ENCODE measurements at regions not wholly inside any gene's neighbourhood (a gene's known extent, or its start where the extent isn't known, plus 50 kb on each side); places are given as distances from the start of the nearest gene placed in this dataset.

DNA sequence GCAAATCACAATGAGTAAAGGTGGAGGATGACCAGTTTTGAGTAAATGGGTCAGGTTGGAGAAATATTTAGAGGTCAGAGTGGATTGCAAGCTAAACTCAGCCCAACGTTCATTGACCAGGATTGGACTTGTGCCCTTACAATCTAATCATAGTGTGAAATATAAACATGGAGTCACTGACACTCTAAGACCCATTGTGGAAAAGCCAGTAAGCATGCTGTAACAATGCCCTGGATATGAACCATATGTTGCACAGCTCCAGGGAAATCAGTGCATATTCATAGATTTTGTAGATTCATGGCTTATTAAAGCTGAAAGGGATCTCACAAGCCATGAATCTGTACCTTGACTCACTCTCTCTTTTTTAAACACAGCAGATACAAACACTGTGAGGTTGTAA, 660.2 kb upstream of the LMCD1 start:
- no peak for TF ChIP-seq FOS (IDR thresholded peaks at IDR 0.05; ENCODE audit: borderline replicate concordance, insufficient read depth, low read length)
- TF ChIP-seq, protein P1, sequence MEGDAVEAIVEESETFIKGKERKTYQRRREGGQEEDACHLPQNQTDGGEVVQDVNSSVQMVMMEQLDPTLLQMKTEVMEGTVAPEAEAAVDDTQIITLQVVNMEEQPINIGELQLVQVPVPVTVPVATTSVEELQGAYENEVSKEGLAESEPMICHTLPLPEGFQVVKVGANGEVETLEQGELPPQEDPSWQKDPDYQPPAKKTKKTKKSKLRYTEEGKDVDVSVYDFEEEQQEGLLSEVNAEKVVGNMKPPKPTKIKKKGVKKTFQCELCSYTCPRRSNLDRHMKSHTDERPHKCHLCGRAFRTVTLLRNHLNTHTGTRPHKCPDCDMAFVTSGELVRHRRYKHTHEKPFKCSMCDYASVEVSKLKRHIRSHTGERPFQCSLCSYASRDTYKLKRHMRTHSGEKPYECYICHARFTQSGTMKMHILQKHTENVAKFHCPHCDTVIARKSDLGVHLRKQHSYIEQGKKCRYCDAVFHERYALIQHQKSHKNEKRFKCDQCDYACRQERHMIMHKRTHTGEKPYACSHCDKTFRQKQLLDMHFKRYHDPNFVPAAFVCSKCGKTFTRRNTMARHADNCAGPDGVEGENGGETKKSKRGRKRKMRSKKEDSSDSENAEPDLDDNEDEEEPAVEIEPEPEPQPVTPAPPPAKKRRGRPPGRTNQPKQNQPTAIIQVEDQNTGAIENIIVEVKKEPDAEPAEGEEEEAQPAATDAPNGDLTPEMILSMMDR (IDR thresholded peaks at IDR 0.05; ENCODE audit: extremely low read depth in 1 of 2, insufficient read depth in 1 of 2, low read depth in 1 of 2, low read length in 2 of 2): no peak
- no peak for TF ChIP-seq POLR2A (IDR thresholded peaks at IDR 0.05; ENCODE audit: low read depth, low read length)
- TF ChIP-seq EZH2 (IDR thresholded peaks at IDR 0.05; ENCODE audit: borderline replicate concordance, low read depth, low read length, severe bottlenecking): no peak

All from endothelial cell of umbilical vein (primary cell).